ENCODE measurements at regions not wholly inside any gene's neighbourhood (a gene's known extent, or its start where the extent isn't known, plus 50 kb on each side); places are given as distances from the start of the nearest gene placed in this dataset.

DNA sequence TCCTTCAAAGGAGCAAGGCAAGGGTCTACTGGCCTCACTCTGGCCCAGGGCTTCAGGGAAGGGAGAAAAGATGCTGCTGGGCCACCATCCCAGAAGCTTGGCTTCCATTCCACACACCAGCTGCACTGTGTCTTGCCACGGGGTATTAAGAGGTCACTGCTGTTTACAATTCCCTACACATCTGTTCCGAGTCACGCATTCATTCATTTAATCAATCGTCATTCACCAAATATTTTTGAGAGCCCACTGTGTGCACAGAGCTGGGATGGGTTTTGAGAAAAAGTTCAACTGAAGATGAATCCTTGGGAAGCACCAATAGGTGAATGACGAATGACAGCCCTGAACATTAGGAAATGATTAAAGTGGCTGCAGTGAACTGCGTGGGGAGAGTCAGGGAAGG, 101.7 kb downstream of the NAV1 start:
- H3K79me2 ChIP-seq (ENCODE audit: insufficient read depth, low read length): no peaks in the 10 kb centered on the region
- Mint-ChIP-seq H3K4me1 (no peaks in the 10 kb centered on the region), H3K36me3 (no peaks in the 10 kb centered on the region), H3K27me3 (ENCODE audit: low read depth in 3 of 3) (peaks cover 0 to 4% (median 0%) of the 10 kb centered on the region in 3 donors), H3K27ac (no peak overlapping the region), H3K4me3 (no peak overlapping the region), H3K9me3 (peaks cover 2 to 12% (median 5%) of the 10 kb centered on the region in 7 donors)
- no peak for DNase-seq
- H3K27me3 ChIP-seq (ENCODE audit: control insufficient read depth in 2 of 2, insufficient read depth in 2 of 2, low read length in 2 of 2): no peaks in the 10 kb centered on the region
- no peaks in the 10 kb centered on the region for H4K20me1 ChIP-seq (ENCODE audit: insufficient read depth, low read length)
- no peak overlapping the region for H3K4me2 ChIP-seq (replicated peaks; ENCODE audit: extremely low read depth, low read length, poor library complexity, severe bottlenecking)
- no peak overlapping the region for H3K4me3 ChIP-seq (replicated peaks in 1 of 3; ENCODE audit: low read depth in 2 of 3, low read length in 3 of 3)
- WGBS (ENCODE audit: insufficient coverage): 93% methylated on average over 2 of the region's 6 CpGs
- intact Hi-C loops (cut with micrococcal nuclease): no loop called here
- H3K9ac ChIP-seq (ENCODE audit: insufficient read depth, low read length, poor library complexity, severe bottlenecking): no peak overlapping the region
- H3K4me1 ChIP-seq (ENCODE audit: control insufficient read depth in 1 of 2, insufficient read depth in 2 of 2, low read length in 2 of 2): no peaks in the 10 kb centered on the region
- no peaks in the 10 kb centered on the region for H3K36me3 ChIP-seq (replicated peaks in 1 of 2; ENCODE audit: control insufficient read depth in 1 of 2, insufficient read depth in 2 of 2, low read length in 2 of 2)
- H2AFZ ChIP-seq (ENCODE audit: insufficient read depth, low read depth, low read length, poor library complexity, severe bottlenecking): no peak overlapping the region
- no peaks in the 10 kb centered on the region for H3K9me3 ChIP-seq (replicated peaks in 1 of 2; ENCODE audit: control insufficient read depth in 1 of 2, insufficient read depth in 1 of 2, low read length in 2 of 2)
- TF ChIP-seq, protein P1, sequence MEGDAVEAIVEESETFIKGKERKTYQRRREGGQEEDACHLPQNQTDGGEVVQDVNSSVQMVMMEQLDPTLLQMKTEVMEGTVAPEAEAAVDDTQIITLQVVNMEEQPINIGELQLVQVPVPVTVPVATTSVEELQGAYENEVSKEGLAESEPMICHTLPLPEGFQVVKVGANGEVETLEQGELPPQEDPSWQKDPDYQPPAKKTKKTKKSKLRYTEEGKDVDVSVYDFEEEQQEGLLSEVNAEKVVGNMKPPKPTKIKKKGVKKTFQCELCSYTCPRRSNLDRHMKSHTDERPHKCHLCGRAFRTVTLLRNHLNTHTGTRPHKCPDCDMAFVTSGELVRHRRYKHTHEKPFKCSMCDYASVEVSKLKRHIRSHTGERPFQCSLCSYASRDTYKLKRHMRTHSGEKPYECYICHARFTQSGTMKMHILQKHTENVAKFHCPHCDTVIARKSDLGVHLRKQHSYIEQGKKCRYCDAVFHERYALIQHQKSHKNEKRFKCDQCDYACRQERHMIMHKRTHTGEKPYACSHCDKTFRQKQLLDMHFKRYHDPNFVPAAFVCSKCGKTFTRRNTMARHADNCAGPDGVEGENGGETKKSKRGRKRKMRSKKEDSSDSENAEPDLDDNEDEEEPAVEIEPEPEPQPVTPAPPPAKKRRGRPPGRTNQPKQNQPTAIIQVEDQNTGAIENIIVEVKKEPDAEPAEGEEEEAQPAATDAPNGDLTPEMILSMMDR (IDR thresholded peaks at IDR 0.05): no peak
- H3K27ac ChIP-seq (ENCODE audit: low read depth in 1 of 2, low read length in 2 of 2): no peak overlapping the region

DNA sequence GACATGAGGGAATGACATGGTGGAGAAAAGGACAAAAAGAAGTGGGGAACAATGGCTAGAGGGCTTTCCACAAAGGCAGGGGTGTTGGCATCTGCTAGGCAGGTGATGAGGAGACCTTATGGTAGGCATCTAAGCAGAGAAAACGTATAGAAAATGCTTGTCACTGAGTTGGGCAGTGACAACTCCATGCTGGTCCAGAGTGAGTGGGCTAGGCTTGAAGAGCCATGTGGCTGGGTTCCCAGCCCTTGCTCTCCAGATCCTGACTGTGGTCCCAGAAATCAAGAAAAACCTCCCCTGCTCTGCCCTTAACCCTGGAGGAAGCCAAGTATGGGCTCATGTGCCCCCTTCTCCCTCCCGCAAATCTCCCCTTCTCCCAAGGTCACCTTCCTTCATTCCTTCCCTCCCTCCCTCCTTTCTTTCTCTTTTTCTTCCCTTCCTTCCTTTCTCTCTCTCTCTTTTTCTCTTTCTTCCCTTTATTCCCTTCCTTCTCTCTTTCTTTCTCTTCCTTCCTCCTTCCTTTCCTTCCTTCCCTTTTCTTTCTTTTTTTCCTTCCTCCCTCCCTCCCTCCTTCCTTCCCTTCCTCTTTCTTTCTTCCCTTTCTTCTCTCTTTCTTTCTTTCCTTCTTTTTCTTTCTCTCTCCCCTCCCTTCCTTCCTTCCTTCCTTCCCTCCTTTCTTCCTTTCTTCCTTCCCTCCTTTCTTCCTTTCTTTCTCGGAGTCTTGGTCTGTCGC, 102.8 kb downstream of the NAV1 start:
- H3K27ac Mint-ChIP-seq: peak overlapping the region in 3 of 7 donors; percentile 55 to 69 (median 67)
- no peaks in the 10 kb centered on the region for H3K36me3 Mint-ChIP-seq

More for the DNA sequence above, 102.8 kb downstream of the NAV1 start:
- Histone ChIP-seq H3K79me2 (ENCODE audit: insufficient read depth, low read length) (no peaks in the 10 kb centered on the region), H3K9me3 (replicated peaks in 1 of 2; ENCODE audit: control insufficient read depth in 1 of 2, insufficient read depth in 1 of 2, low read length in 2 of 2) (no peaks in the 10 kb centered on the region), H3K27ac (ENCODE audit: low read depth in 1 of 2, low read length in 2 of 2) (no peak overlapping the region), H3K4me3 (replicated peaks in 1 of 3; ENCODE audit: low read depth in 2 of 3, low read length in 3 of 3) (no peak overlapping the region), H3K9ac (ENCODE audit: insufficient read depth, low read length, poor library complexity, severe bottlenecking) (no peak overlapping the region), H2AFZ (ENCODE audit: insufficient read depth, low read depth, low read length, poor library complexity, severe bottlenecking) (no peak overlapping the region), H4K20me1 (ENCODE audit: insufficient read depth, low read length) (no peaks in the 10 kb centered on the region), H3K4me1 (ENCODE audit: control insufficient read depth in 1 of 2, insufficient read depth in 2 of 2, low read length in 2 of 2) (no peaks in the 10 kb centered on the region), H3K27me3 (ENCODE audit: control insufficient read depth in 2 of 2, insufficient read depth in 2 of 2, low read length in 2 of 2) (peaks cover 0 to 5% of the 10 kb centered on the region in 2 donors), H3K36me3 (replicated peaks in 1 of 2; ENCODE audit: control insufficient read depth in 1 of 2, insufficient read depth in 2 of 2, low read length in 2 of 2) (no peaks in the 10 kb centered on the region), H3K4me2 (replicated peaks; ENCODE audit: extremely low read depth, low read length, poor library complexity, severe bottlenecking) (no peak overlapping the region)
- H3K4me3 Mint-ChIP-seq: no peak overlapping the region
- no peaks in the 10 kb centered on the region for H3K4me1 Mint-ChIP-seq
- 100% methylated on average over 2 of the region's 4 CpGs for WGBS (ENCODE audit: insufficient coverage)
- H3K9me3 Mint-ChIP-seq: peaks cover 2 to 12% (median 5%) of the 10 kb centered on the region in 7 donors
- TF ChIP-seq, protein P1 (IDR thresholded peaks at IDR 0.05): no peak
- DNase-seq: no peak
- peaks cover 0 to 7% (median 2%) of the 10 kb centered on the region in 3 donors for H3K27me3 Mint-ChIP-seq (ENCODE audit: low read depth in 3 of 3)
- intact Hi-C loops (cut with micrococcal nuclease): no loop called here

Data from CD14-positive monocyte (primary cell).